Endodermal cell (in vitro differentiated cells): ENCODE measurements at regions not wholly inside any gene's neighbourhood (a gene's known extent, or its start where the extent isn't known, plus 50 kb on each side); places are given as distances from the start of the nearest gene placed in this dataset.

ENCODE experiments used
- DNase-seq: peaks from one replicate; pipeline ENCODE4 v3.0.0-alpha.2; 2017
- H3K27ac ChIP-seq: 2 replicates; pipeline ENCODE4 v1.5.1; 2013; ENCODE audit warnings: mild to moderate bottlenecking, low read depth, low read length, moderate library complexity
- H3K27me3 ChIP-seq: 2 replicates; pipeline ENCODE4 v1.6.1; 2013; ENCODE audit warnings: mild to moderate bottlenecking, low read length, moderate library complexity; ENCODE audit not compliant: insufficient read depth, control insufficient read depth, poor library complexity, severe bottlenecking
- H3K36me3 ChIP-seq: 2 replicates; pipeline ENCODE4 v1.7.0; 2013; ENCODE audit warnings: mild to moderate bottlenecking, low read length, moderate library complexity; ENCODE audit not compliant: control insufficient read depth, insufficient read depth
- H3K4me1 ChIP-seq: one replicate; pipeline ENCODE4 v1.7.0; 2013; ENCODE audit warnings: low read length; ENCODE audit not compliant: control insufficient read depth, insufficient read depth
- H3K4me3 ChIP-seq: 2 replicates; pipeline ENCODE4 v1.5.1; 2013; ENCODE audit warnings: mild to moderate bottlenecking, low read length, moderate library complexity
- H3K9ac ChIP-seq: 2 replicates; pipeline ENCODE4 v1.6.1; 2013; ENCODE audit warnings: mild to moderate bottlenecking, low read length, moderate library complexity; ENCODE audit not compliant: poor library complexity, severe bottlenecking; ENCODE audit errors: extremely low read depth
- H3K9me3 ChIP-seq: 2 replicates; pipeline ENCODE4 v1.6.1; 2013; ENCODE audit warnings: mild to moderate bottlenecking, low read length, moderate library complexity; ENCODE audit not compliant: control insufficient read depth
- H3K27ac Mint-ChIP-seq: 2 replicates; pipeline ENCODE4 v1.8.0; 2020; ENCODE audit warnings: mixed read lengths
- H3K27me3 Mint-ChIP-seq: 2 replicates; pipeline ENCODE4 v1.8.0; 2021; ENCODE audit warnings: mild to moderate bottlenecking, mixed read lengths; ENCODE audit not compliant: insufficient read depth
- H3K36me3 Mint-ChIP-seq: 2 replicates; pipeline ENCODE4 v1.8.0; 2020; ENCODE audit warnings: low read depth, mixed read lengths
- H3K4me1 Mint-ChIP-seq: 2 replicates; pipeline ENCODE4 v1.8.0; 2020; ENCODE audit warnings: mixed read lengths
- H3K4me3 Mint-ChIP-seq: 2 replicates; pipeline ENCODE4 v1.8.0; 2020; ENCODE audit warnings: mild to moderate bottlenecking, moderate library complexity, mixed read lengths
- H3K9me3 Mint-ChIP-seq: 2 replicates; pipeline ENCODE4 v1.8.0; 2020; ENCODE audit warnings: mild to moderate bottlenecking, mixed read lengths
- CTCF ChIP-seq: fragments of 200-600 bp; sonication (generic); conservative IDR thresholded peaks from 2 replicates; pipeline ENCODE4 v1.5.0; 2021; ENCODE audit warnings: antibody characterized with exemption, mild to moderate bottlenecking
- WGBS, 2 experiments: methylation state at CpG; one replicate each; pipeline versions ENCODE4 v1.1.5 to v1.1.7; 2013; ENCODE audit warnings: missing lambda C conversion rate in 2 of 2, mixed read lengths in 1 of 2; ENCODE audit not compliant: insufficient coverage in 1 of 2, insufficient read length in 1 of 2; 5-methylcytosine and 5-hydroxymethylcytosine counted together

GRCh38 chr10:16231176-16231575 is 205.6 kb upstream of the PTER start:
- H3K36me3 Mint-ChIP-seq: no peaks in the 10 kb centered on the region
- H3K9me3 ChIP-seq: peaks cover 7% of the 10 kb centered on the region
- no peak overlapping the region for H3K4me3 ChIP-seq
- no peak overlapping the region for H3K27ac ChIP-seq
- no peaks in the 10 kb centered on the region for H3K4me1 Mint-ChIP-seq
- 82 to 99% methylated on average over 1 to 2 of the region's 2 CpGs for WGBS, 2 experiments
- no peak for TF ChIP-seq CTCF
- peaks cover 6% of the 10 kb centered on the region for H3K9me3 Mint-ChIP-seq
- H3K27ac Mint-ChIP-seq: no peak overlapping the region
- no peak overlapping the region for H3K4me3 Mint-ChIP-seq
- no peak overlapping the region for H3K9ac ChIP-seq
- no peaks in the 10 kb centered on the region for H3K36me3 ChIP-seq
- no peaks in the 10 kb centered on the region for H3K27me3 ChIP-seq
- H3K27me3 Mint-ChIP-seq: no peaks in the 10 kb centered on the region
- H3K4me1 ChIP-seq: no peaks in the 10 kb centered on the region
- no peak for DNase-seq

GRCh38 chr10:16231734-16232435 is 204.9 kb upstream of the PTER start:
- peaks cover 5% of the 10 kb centered on the region for H3K9me3 Mint-ChIP-seq
- Histone ChIP-seq H3K27ac (no peak overlapping the region), H3K4me1 (no peaks in the 10 kb centered on the region), H3K9ac (no peak overlapping the region), H3K4me3 (no peak overlapping the region), H3K27me3 (no peaks in the 10 kb centered on the region), H3K36me3 (no peaks in the 10 kb centered on the region), H3K9me3 (peaks cover 7% of the 10 kb centered on the region)
- H3K36me3 Mint-ChIP-seq: no peaks in the 10 kb centered on the region
- no peaks in the 10 kb centered on the region for H3K4me1 Mint-ChIP-seq
- H3K27ac Mint-ChIP-seq: no peak overlapping the region
- DNase-seq: no peak
- no peak overlapping the region for H3K4me3 Mint-ChIP-seq
- WGBS, 2 experiments: 89 to 91% methylated on average over 6 to 11 of the region's 11 CpGs
- no peaks in the 10 kb centered on the region for H3K27me3 Mint-ChIP-seq
- no peak for TF ChIP-seq CTCF

GRCh38 chr10:16232441-16232840 is 204.4 kb upstream of the PTER start:
- H3K27ac Mint-ChIP-seq: no peak overlapping the region

More at GRCh38 chr10:16232441-16232840, 204.4 kb upstream of the PTER start:
- no peak overlapping the region for H3K27ac ChIP-seq
- Mint-ChIP-seq H3K4me3 (no peak overlapping the region), H3K36me3 (no peaks in the 10 kb centered on the region), H3K27me3 (no peaks in the 10 kb centered on the region), H3K4me1 (no peaks in the 10 kb centered on the region), H3K9me3 (peaks cover 4% of the 10 kb centered on the region)
- WGBS, 2 experiments: 100% methylated on average over 1 of the region's 1 CpG
- no peaks in the 10 kb centered on the region for H3K27me3 ChIP-seq
- no peak for TF ChIP-seq CTCF
- H3K36me3 ChIP-seq: no peaks in the 10 kb centered on the region
- peaks cover 6% of the 10 kb centered on the region for H3K9me3 ChIP-seq
- no peak overlapping the region for H3K9ac ChIP-seq
- H3K4me3 ChIP-seq: no peak overlapping the region
- no peak for DNase-seq
- no peaks in the 10 kb centered on the region for H3K4me1 ChIP-seq
